ENCODE measurements at regions not wholly inside any gene's neighbourhood (a gene's known extent, or its start where the extent isn't known, plus 50 kb on each side); places are given as distances from the start of the nearest gene placed in this dataset.

- Histone ChIP-seq H3K79me2 (ENCODE audit: insufficient read depth, low read length) (no peaks in the 10 kb centered on the region), H3K27me3 (ENCODE audit: control insufficient read depth in 1 of 2, insufficient read depth in 2 of 2, low read length in 2 of 2) (no peaks in the 10 kb centered on the region), H3K4me1 (ENCODE audit: insufficient read depth, low read length) (0 out of 2 replicates have a peak, but pooled peaks cover 9% of the 10 kb centered on the region), H3K9me3 (ENCODE audit: low read length) (no peaks in the 10 kb centered on the region), H4K20me1 (ENCODE audit: insufficient read depth, low read length) (no peaks in the 10 kb centered on the region), H3K9ac (ENCODE audit: insufficient read depth, low read depth, low read length) (no peak overlapping the region), H3K4me3 (replicated peaks in 1 of 3; ENCODE audit: insufficient read depth in 1 of 3, low read depth in 2 of 3, low read length in 3 of 3) (no peak overlapping the region), H3K27ac (ENCODE audit: extremely low read length, insufficient read depth, low read length) (no peak overlapping the region), H2AFZ (ENCODE audit: low read length) (no peak overlapping the region), H3K36me3 (replicated peaks in 1 of 2; ENCODE audit: control insufficient read depth in 1 of 2, insufficient read depth in 2 of 2, low read length in 2 of 2) (no peaks in the 10 kb centered on the region), H3K4me2 (ENCODE audit: low read depth, low read length) (no peak overlapping the region)
- BruUV-seq (replicated peaks): no TSS peak
- in situ Hi-C loops (cut with HindIII; ENCODE audit: extremely low pct_ligation_motif_present, low pct_unique_long_range_greater_than_20kb) (no loop called here), intact Hi-C loops (cut with micrococcal nuclease; ENCODE audit: unreplicated experiment) (no loop called here)
- CTCF ChIA-PET (ENCODE audit: low intra/inter-chr PET ratio, low total read pairs): no interaction called here
- ATAC-seq: no peak
- no peak for FAIRE-seq
- no peak for DNase-seq (ENCODE audit: low spot score)
- POLR2A ChIA-PET: no interaction called here
- TF ChIP-seq POGZ (CRISPR knock-in tag; IDR thresholded peaks at IDR 0.05) (no peak), RFXAP (CRISPR knock-in tag; IDR thresholded peaks at IDR 0.05; ENCODE audit: borderline replicate concordance) (no peak), ZMYM4 (CRISPR knock-in tag; IDR thresholded peaks at IDR 0.05) (no peak), REXO4 (CRISPR knock-in tag; IDR thresholded peaks at IDR 0.05; ENCODE audit: borderline replicate concordance) (no peak), KDM3A (CRISPR knock-in tag; IDR thresholded peaks at IDR 0.05; ENCODE audit: low read depth) (no peak), SNAI1 (CRISPR knock-in tag; IDR thresholded peaks at IDR 0.05; ENCODE audit: borderline replicate concordance) (no peak), NPAS2 (CRISPR knock-in tag; IDR thresholded peaks at IDR 0.05; ENCODE audit: borderline replicate concordance) (no peak), ZNF839 (CRISPR knock-in tag; IDR thresholded peaks at IDR 0.05; ENCODE audit: borderline replicate concordance) (no peak), ZNF232 (CRISPR knock-in tag; IDR thresholded peaks at IDR 0.05; ENCODE audit: borderline replicate concordance) (no peak), SALL1 (CRISPR knock-in tag; IDR thresholded peaks at IDR 0.05) (no peak), RNF2 (conservative IDR thresholded peaks at IDR 0.05; ENCODE audit: low read depth) (no peak), MNT (IDR thresholded peaks at IDR 0.05) (no peak), ZNF235 (CRISPR knock-in tag; IDR thresholded peaks at IDR 0.05; ENCODE audit: borderline replicate concordance) (no peak), PPARG (CRISPR knock-in tag; conservative IDR thresholded peaks at IDR 0.05) (no peak), RARA (CRISPR knock-in tag; IDR thresholded peaks at IDR 0.05) (no peak)
- TF ChIP-seq, protein P1, sequence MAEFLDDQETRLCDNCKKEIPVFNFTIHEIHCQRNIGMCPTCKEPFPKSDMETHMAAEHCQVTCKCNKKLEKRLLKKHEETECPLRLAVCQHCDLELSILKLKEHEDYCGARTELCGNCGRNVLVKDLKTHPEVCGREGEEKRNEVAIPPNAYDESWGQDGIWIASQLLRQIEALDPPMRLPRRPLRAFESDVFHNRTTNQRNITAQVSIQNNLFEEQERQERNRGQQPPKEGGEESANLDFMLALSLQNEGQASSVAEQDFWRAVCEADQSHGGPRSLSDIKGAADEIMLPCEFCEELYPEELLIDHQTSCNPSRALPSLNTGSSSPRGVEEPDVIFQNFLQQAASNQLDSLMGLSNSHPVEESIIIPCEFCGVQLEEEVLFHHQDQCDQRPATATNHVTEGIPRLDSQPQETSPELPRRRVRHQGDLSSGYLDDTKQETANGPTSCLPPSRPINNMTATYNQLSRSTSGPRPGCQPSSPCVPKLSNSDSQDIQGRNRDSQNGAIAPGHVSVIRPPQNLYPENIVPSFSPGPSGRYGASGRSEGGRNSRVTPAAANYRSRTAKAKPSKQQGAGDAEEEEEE (CRISPR knock-in tag; IDR thresholded peaks at IDR 0.05; ENCODE audit: borderline replicate concordance): no peak
- TF ChIP-seq, protein P2, sequence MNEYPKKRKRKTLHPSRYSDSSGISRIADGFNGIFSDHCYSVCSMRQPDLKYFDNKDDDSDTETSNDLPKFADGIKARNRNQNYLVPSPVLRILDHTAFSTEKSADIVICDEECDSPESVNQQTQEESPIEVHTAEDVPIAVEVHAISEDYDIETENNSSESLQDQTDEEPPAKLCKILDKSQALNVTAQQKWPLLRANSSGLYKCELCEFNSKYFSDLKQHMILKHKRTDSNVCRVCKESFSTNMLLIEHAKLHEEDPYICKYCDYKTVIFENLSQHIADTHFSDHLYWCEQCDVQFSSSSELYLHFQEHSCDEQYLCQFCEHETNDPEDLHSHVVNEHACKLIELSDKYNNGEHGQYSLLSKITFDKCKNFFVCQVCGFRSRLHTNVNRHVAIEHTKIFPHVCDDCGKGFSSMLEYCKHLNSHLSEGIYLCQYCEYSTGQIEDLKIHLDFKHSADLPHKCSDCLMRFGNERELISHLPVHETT (CRISPR knock-in tag; conservative IDR thresholded peaks at IDR 0.05): no peak
- TF ChIP-seq, protein P3, sequence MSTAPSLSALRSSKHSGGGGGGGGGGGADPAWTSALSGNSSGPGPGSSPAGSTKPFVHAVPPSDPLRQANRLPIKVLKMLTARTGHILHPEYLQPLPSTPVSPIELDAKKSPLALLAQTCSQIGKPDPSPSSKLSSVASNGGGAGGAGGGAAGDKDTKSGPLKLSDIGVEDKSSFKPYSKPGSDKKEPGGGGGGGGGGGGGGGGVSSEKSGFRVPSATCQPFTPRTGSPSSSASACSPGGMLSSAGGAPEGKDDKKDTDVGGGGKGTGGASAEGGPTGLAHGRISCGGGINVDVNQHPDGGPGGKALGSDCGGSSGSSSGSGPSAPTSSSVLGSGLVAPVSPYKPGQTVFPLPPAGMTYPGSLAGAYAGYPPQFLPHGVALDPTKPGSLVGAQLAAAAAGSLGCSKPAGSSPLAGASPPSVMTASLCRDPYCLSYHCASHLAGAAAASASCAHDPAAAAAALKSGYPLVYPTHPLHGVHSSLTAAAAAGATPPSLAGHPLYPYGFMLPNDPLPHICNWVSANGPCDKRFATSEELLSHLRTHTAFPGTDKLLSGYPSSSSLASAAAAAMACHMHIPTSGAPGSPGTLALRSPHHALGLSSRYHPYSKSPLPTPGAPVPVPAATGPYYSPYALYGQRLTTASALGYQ (CRISPR knock-in tag; IDR thresholded peaks at IDR 0.05): no peak
- 58% methylated on average over 2 of the region's 2 CpGs for WGBS (ENCODE audit: low lambda C conversion rate)
These were observed 100.0 kb downstream of the AQP4 start for GRCh38 chr18:26765498-26765897.
